ENCODE measurements at regions not wholly inside any gene's neighbourhood (a gene's known extent, or its start where the extent isn't known, plus 50 kb on each side); places are given as distances from the start of the nearest gene placed in this dataset.

DNA sequence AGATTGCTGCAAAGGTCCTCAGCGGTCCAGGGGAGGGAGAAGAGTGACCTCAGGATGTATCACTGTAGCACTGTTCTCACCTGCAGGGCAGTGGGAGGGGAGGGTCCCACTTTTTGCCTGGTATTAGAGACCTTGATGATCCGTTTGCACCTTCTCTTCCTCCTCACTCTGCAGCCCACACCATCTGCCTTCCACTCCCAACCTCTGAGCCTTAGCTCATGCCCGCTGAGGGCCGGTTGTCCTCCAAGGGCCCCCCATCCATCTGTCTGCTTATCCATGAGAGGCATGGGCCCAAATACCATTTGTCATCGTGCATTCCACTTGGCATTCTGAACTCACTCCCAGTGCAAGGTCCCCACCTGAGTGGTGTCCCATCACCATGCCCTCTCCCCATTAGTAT is 64.6 kb upstream of the PCBD1 start:
- H3K27me3 Mint-ChIP-seq (ENCODE audit: insufficient read depth, unreplicated experiment), result peaks cover 3% of the 10 kb centered on the region
- BruUV-seq (replicated peaks), result no TSS peak

DNA sequence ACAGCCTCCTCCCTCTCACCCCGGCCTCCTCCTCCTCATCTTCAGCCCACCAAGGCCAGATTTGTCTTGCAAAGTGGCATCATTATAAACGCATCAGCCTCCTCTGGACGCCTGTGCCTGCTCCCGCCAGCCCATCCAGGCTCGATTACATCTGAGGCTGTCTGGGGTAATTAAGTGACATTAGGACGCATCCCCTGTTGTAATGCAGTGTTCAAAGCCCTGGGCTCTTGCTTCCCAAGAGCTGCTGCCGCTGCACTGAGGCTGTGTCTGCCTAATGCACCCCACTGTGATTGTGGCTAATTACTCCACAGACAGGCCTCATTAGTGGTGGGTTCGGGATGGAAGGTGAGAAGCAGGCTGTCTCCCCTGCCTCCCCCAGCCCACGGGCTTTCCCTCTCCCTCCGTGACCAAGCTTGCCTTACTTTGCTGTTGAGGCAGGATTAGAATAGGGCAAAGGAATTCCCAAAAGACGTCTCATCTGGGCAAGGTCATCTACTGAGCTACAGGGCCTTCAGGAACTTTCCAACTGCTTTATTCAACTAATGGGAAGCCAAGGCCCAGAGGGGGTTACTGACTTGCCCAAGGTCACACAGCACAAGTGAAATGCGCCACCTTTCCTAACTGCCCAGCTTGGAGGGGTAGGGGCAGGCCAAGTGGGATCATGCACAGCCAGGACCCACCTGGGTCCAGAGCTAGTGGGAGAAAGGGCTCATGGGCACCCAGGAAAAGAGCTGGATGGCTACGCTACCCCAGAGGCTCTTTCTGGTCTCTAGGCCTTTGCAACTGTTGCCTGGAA is 66.2 kb upstream of the PCBD1 start:
- Histone ChIP-seq H3K9me3 (no peaks in the 10 kb centered on the region), H3K4me3 (ENCODE audit: low read depth, low read length) (no peak overlapping the region), H3K4me1 (peaks cover 20% of the 10 kb centered on the region), H3K36me3 (ENCODE audit: control insufficient read depth, insufficient read depth, low read length) (no peaks in the 10 kb centered on the region), H3K27me3 (replicated peaks; ENCODE audit: control insufficient read depth, insufficient read depth, low read length) (no peaks in the 10 kb centered on the region)
- Mint-ChIP-seq H3K27me3 (ENCODE audit: insufficient read depth, unreplicated experiment) (peaks cover 3% of the 10 kb centered on the region), H3K4me1 (ENCODE audit: low read depth, unreplicated experiment) (peaks cover 7% of the 10 kb centered on the region), H3K4me3 (ENCODE audit: unreplicated experiment) (no peak overlapping the region), H3K36me3 (ENCODE audit: insufficient read depth, unreplicated experiment) (no peaks in the 10 kb centered on the region), H3K9me3 (ENCODE audit: unreplicated experiment) (no peaks in the 10 kb centered on the region), H3K27ac (ENCODE audit: unreplicated experiment) (no peak overlapping the region)
- POLR2A ChIA-PET, result no interaction called here
- no TSS peak for BruUV-seq (replicated peaks)
- TF ChIP-seq, protein P1, sequence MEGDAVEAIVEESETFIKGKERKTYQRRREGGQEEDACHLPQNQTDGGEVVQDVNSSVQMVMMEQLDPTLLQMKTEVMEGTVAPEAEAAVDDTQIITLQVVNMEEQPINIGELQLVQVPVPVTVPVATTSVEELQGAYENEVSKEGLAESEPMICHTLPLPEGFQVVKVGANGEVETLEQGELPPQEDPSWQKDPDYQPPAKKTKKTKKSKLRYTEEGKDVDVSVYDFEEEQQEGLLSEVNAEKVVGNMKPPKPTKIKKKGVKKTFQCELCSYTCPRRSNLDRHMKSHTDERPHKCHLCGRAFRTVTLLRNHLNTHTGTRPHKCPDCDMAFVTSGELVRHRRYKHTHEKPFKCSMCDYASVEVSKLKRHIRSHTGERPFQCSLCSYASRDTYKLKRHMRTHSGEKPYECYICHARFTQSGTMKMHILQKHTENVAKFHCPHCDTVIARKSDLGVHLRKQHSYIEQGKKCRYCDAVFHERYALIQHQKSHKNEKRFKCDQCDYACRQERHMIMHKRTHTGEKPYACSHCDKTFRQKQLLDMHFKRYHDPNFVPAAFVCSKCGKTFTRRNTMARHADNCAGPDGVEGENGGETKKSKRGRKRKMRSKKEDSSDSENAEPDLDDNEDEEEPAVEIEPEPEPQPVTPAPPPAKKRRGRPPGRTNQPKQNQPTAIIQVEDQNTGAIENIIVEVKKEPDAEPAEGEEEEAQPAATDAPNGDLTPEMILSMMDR (IDR thresholded peaks at IDR 0.05; ENCODE audit: insufficient read depth in 1 of 2, low read depth in 1 of 2, low read length in 1 of 2, severe bottlenecking in 1 of 2, unreplicated experiment in 1 of 2), result no peak
- no peak for DNase-seq
- CTCF ChIA-PET, result no interaction called here
- intact Hi-C loops (cut with micrococcal nuclease; ENCODE audit: unreplicated experiment), result no loop called here

More for the DNA sequence above, 64.6 kb upstream of the PCBD1 start:
- Mint-ChIP-seq H3K27ac (ENCODE audit: unreplicated experiment) (no peak overlapping the region), H3K36me3 (ENCODE audit: insufficient read depth, unreplicated experiment) (no peaks in the 10 kb centered on the region), H3K9me3 (ENCODE audit: unreplicated experiment) (no peaks in the 10 kb centered on the region), H3K4me3 (ENCODE audit: unreplicated experiment) (no peak overlapping the region), H3K4me1 (ENCODE audit: low read depth, unreplicated experiment) (peaks cover 7% of the 10 kb centered on the region)
- ChIA-PET POLR2A (no interaction called here), CTCF (no interaction called here)
- no peak for DNase-seq
- intact Hi-C loops (cut with micrococcal nuclease; ENCODE audit: unreplicated experiment), result no loop called here
- H3K4me1 ChIP-seq, result peaks cover 20% of the 10 kb centered on the region
- TF ChIP-seq, protein P1 (IDR thresholded peaks at IDR 0.05; ENCODE audit: insufficient read depth in 1 of 2, low read depth in 1 of 2, low read length in 1 of 2, severe bottlenecking in 1 of 2, unreplicated experiment in 1 of 2), result no peak
- no peaks in the 10 kb centered on the region for H3K36me3 ChIP-seq (ENCODE audit: control insufficient read depth, insufficient read depth, low read length)
- no peaks in the 10 kb centered on the region for H3K9me3 ChIP-seq
- H3K27me3 ChIP-seq (replicated peaks; ENCODE audit: control insufficient read depth, insufficient read depth, low read length), result no peaks in the 10 kb centered on the region
- H3K4me3 ChIP-seq (ENCODE audit: low read depth, low read length), result no peak overlapping the region

DNA sequence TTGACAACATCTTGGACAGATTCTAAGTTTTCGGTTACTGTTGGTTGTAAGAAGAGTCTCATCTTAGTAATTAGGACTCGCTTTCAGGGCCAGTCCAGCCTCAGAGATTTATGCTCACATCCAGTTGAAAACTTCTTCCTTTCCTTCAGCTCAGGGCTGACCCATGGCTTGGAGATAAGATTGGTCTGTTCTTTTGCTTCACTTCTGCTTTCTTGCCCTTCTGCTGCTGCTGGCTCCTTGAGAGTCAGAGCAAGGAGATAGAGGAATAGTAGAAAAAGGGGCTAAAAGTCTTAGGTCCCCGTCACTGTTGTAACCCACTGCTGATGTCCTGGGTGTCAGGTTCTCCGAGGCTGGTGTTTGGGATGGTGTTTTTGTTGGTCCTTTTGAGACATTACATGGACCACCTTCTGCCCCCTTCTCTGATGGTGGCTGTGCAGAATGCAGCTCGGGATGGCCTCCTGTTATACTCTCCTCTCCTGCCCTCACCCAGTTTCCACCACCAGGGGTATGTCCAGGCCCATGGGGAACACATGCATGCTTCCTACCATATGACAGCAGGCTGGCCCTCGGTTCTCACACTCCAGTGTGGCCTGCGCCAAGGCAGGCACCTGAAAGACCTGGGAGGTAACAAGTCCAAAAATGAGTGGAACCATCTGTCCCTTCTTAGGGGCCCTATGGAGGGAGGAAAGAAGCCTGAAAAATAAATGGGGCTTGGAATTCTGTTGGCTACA is 67.8 kb upstream of the PCBD1 start:
- peaks cover 3% of the 10 kb centered on the region for H3K27me3 Mint-ChIP-seq (ENCODE audit: insufficient read depth, unreplicated experiment)
- CTCF ChIA-PET, result interaction anchor here (0.6 kb wide), 1 partner anchor 604 kb away, joined by 4 read pairs; no protein-coding TSS in a partner anchor
- TF ChIP-seq, protein P1 (IDR thresholded peaks at IDR 0.05; ENCODE audit: insufficient read depth in 1 of 2, low read depth in 1 of 2, low read length in 1 of 2, severe bottlenecking in 1 of 2, unreplicated experiment in 1 of 2), result peak; percentile 62 to 76

More for the DNA sequence above, 67.8 kb upstream of the PCBD1 start:
- POLR2A ChIA-PET, result no interaction called here
- no TSS peak for BruUV-seq (replicated peaks)
- Mint-ChIP-seq H3K4me1 (ENCODE audit: low read depth, unreplicated experiment) (no peaks in the 10 kb centered on the region), H3K36me3 (ENCODE audit: insufficient read depth, unreplicated experiment) (no peaks in the 10 kb centered on the region), H3K4me3 (ENCODE audit: unreplicated experiment) (no peak overlapping the region), H3K9me3 (ENCODE audit: unreplicated experiment) (no peaks in the 10 kb centered on the region), H3K27ac (ENCODE audit: unreplicated experiment) (no peak overlapping the region)
- H3K36me3 ChIP-seq (ENCODE audit: control insufficient read depth, insufficient read depth, low read length), result no peaks in the 10 kb centered on the region
- DNase-seq, result peak; percentile 67 to 72
- intact Hi-C loops (cut with micrococcal nuclease; ENCODE audit: unreplicated experiment), result no loop called here
- H3K4me3 ChIP-seq (ENCODE audit: low read depth, low read length), result no peak overlapping the region
- H3K9me3 ChIP-seq, result no peaks in the 10 kb centered on the region
- peaks cover 11% of the 10 kb centered on the region; the same call in 1 of the 2 replicates for H3K4me1 ChIP-seq
- H3K27me3 ChIP-seq (replicated peaks; ENCODE audit: control insufficient read depth, insufficient read depth, low read length), result no peaks in the 10 kb centered on the region

Data from Caco-2 (cell line).